ENCODE measurements at regions not wholly inside any gene's neighbourhood (a gene's known extent, or its start where the extent isn't known, plus 50 kb on each side); places are given as distances from the start of the nearest gene placed in this dataset.
A peak's percentile ranks its signal among the peaks of the same experiment; 100 is the strongest.
"Not testable (repeated sequence)": the region's sequence is repeated elsewhere in the genome, so short reads cannot be mapped to it uniquely, and the experiment has no call there.

- Mint-ChIP-seq H3K9me3 (no peaks in the 10 kb centered on the region), H3K27me3 (ENCODE audit: low read depth) (no peaks in the 10 kb centered on the region), H3K36me3 (ENCODE audit: low read depth) (no peaks in the 10 kb centered on the region), H3K4me3 (peak overlapping the region; percentile 30), H3K4me1 (ENCODE audit: low read depth) (peaks cover 25% of the 10 kb centered on the region), H3K27ac (peak overlapping the region; percentile 27)
- peak; percentile 44 for DNase-seq (ENCODE audit: low spot score)
These were observed 83.2 kb upstream of the CLDN5 start for GRCh38 chr22:19607192-19608002.

- Mint-ChIP-seq H3K27me3 (ENCODE audit: low read depth) (no peaks in the 10 kb centered on the region), H3K4me3 (no peak overlapping the region), H3K36me3 (ENCODE audit: low read depth) (no peaks in the 10 kb centered on the region), H3K9me3 (no peaks in the 10 kb centered on the region), H3K4me1 (ENCODE audit: low read depth) (peaks cover 19% of the 10 kb centered on the region), H3K27ac (no peak overlapping the region)
- no peak for DNase-seq (ENCODE audit: low spot score)
These were observed 83.9 kb upstream of the CLDN5 start for GRCh38 chr22:19608003-19608690.

GRCh38 chr22:19609753-19610152, 85.5 kb upstream of the CLDN5 start:
- not testable (repeated sequence) for H3K4me3 Mint-ChIP-seq

GRCh38 chr22:19610518-19611253, 86.5 kb upstream of the CLDN5 start:
- no peaks in the 10 kb centered on the region for H3K9me3 Mint-ChIP-seq
- peak overlapping the region; percentile 36 for H3K27ac Mint-ChIP-seq
- peak; percentile 28 for DNase-seq (ENCODE audit: low spot score)
- no peak overlapping the region for H3K4me3 Mint-ChIP-seq
- no peaks in the 10 kb centered on the region for H3K36me3 Mint-ChIP-seq (ENCODE audit: low read depth)
- H3K4me1 Mint-ChIP-seq (ENCODE audit: low read depth), result peaks cover 15% of the 10 kb centered on the region
- no peaks in the 10 kb centered on the region for H3K27me3 Mint-ChIP-seq (ENCODE audit: low read depth)

More at GRCh38 chr22:19609753-19610152, 85.5 kb upstream of the CLDN5 start:
- not testable (repeated sequence) for H3K9me3 Mint-ChIP-seq; H3K36me3 Mint-ChIP-seq (ENCODE audit: low read depth); DNase-seq (ENCODE audit: low spot score); H3K27ac Mint-ChIP-seq; H3K27me3 Mint-ChIP-seq (ENCODE audit: low read depth)
- H3K4me1 Mint-ChIP-seq (ENCODE audit: low read depth), result peaks cover 15% of the 10 kb centered on the region

- Mint-ChIP-seq H3K4me3 (no peak overlapping the region), H3K4me1 (ENCODE audit: low read depth) (peaks cover 15% of the 10 kb centered on the region), H3K36me3 (ENCODE audit: low read depth) (no peaks in the 10 kb centered on the region), H3K27me3 (ENCODE audit: low read depth) (no peaks in the 10 kb centered on the region), H3K27ac (no peak overlapping the region), H3K9me3 (no peaks in the 10 kb centered on the region)
- DNase-seq (ENCODE audit: low spot score), result no peak
These were observed 87.4 kb upstream of the CLDN5 start for GRCh38 chr22:19611590-19611989.

GRCh38 chr22:19612866-19613572, 88.8 kb upstream of the CLDN5 start:
- Mint-ChIP-seq H3K9me3 (no peaks in the 10 kb centered on the region), H3K27me3 (ENCODE audit: low read depth) (no peaks in the 10 kb centered on the region), H3K27ac (no peak overlapping the region), H3K4me1 (ENCODE audit: low read depth) (peaks cover 13% of the 10 kb centered on the region), H3K4me3 (no peak overlapping the region), H3K36me3 (ENCODE audit: low read depth) (no peaks in the 10 kb centered on the region)
- DNase-seq (ENCODE audit: low spot score), result no peak

- Mint-ChIP-seq H3K27ac (no peak overlapping the region), H3K27me3 (ENCODE audit: low read depth) (no peaks in the 10 kb centered on the region), H3K4me3 (no peak overlapping the region), H3K9me3 (no peaks in the 10 kb centered on the region), H3K4me1 (ENCODE audit: low read depth) (peaks cover 16% of the 10 kb centered on the region), H3K36me3 (ENCODE audit: low read depth) (no peaks in the 10 kb centered on the region)
- DNase-seq (ENCODE audit: low spot score), result no peak
These were observed 90.3 kb upstream of the CLDN5 start for GRCh38 chr22:19614536-19614863.

- Mint-ChIP-seq H3K9me3 (no peaks in the 10 kb centered on the region), H3K36me3 (ENCODE audit: low read depth) (no peaks in the 10 kb centered on the region), H3K4me1 (ENCODE audit: low read depth) (peaks cover 16% of the 10 kb centered on the region), H3K27ac (no peak overlapping the region), H3K4me3 (no peak overlapping the region), H3K27me3 (ENCODE audit: low read depth) (no peaks in the 10 kb centered on the region)
- DNase-seq (ENCODE audit: low spot score), result no peak
These were observed 90.8 kb upstream of the CLDN5 start for GRCh38 chr22:19615001-19615461.

- H3K4me1 Mint-ChIP-seq (ENCODE audit: low read depth), result peaks cover 12% of the 10 kb centered on the region
- no peaks in the 10 kb centered on the region for H3K27me3 Mint-ChIP-seq (ENCODE audit: low read depth)
- H3K9me3 Mint-ChIP-seq, result no peaks in the 10 kb centered on the region
- H3K4me3 Mint-ChIP-seq, result no peak overlapping the region
- H3K36me3 Mint-ChIP-seq (ENCODE audit: low read depth), result no peaks in the 10 kb centered on the region
- H3K27ac Mint-ChIP-seq, result no peak overlapping the region
- DNase-seq (ENCODE audit: low spot score), result no peak
These were observed 91.8 kb upstream of the CLDN5 start for GRCh38 chr22:19615867-19616581.

- no peak overlapping the region for H3K27ac Mint-ChIP-seq
- peaks cover 10% of the 10 kb centered on the region for H3K4me1 Mint-ChIP-seq (ENCODE audit: low read depth)
- H3K36me3 Mint-ChIP-seq (ENCODE audit: low read depth), result no peaks in the 10 kb centered on the region
- no peak overlapping the region for H3K4me3 Mint-ChIP-seq
- no peak for DNase-seq (ENCODE audit: low spot score)
- no peaks in the 10 kb centered on the region for H3K9me3 Mint-ChIP-seq
- no peaks in the 10 kb centered on the region for H3K27me3 Mint-ChIP-seq (ENCODE audit: low read depth)
These were observed 94.9 kb upstream of the SEPTIN5 start for GRCh38 chr22:19619144-19620009.

GRCh38 chr22:19620742-19621371, 93.4 kb upstream of the SEPTIN5 start:
- H3K36me3 Mint-ChIP-seq (ENCODE audit: low read depth), result no peaks in the 10 kb centered on the region
- H3K4me1 Mint-ChIP-seq (ENCODE audit: low read depth), result peaks cover 10% of the 10 kb centered on the region
- no peaks in the 10 kb centered on the region for H3K27me3 Mint-ChIP-seq (ENCODE audit: low read depth)
- H3K27ac Mint-ChIP-seq, result no peak overlapping the region
- no peak overlapping the region for H3K4me3 Mint-ChIP-seq
- H3K9me3 Mint-ChIP-seq, result no peaks in the 10 kb centered on the region
- DNase-seq (ENCODE audit: low spot score), result no peak

- Mint-ChIP-seq H3K27me3 (ENCODE audit: low read depth) (no peaks in the 10 kb centered on the region), H3K36me3 (ENCODE audit: low read depth) (no peaks in the 10 kb centered on the region), H3K4me1 (ENCODE audit: low read depth) (peaks cover 10% of the 10 kb centered on the region), H3K9me3 (no peaks in the 10 kb centered on the region), H3K4me3 (no peak overlapping the region), H3K27ac (no peak overlapping the region)
- no peak for DNase-seq (ENCODE audit: low spot score)
These were observed 92.8 kb upstream of the SEPTIN5 start for GRCh38 chr22:19621373-19622060.
